SK-N-SH (cell line): ENCODE measurements at regions not wholly inside any gene's neighbourhood (a gene's known extent, or its start where the extent isn't known, plus 50 kb on each side); places are given as distances from the start of the nearest gene placed in this dataset.

Source experiments
- CTCF ChIA-PET: fragments of 300-600, 350-600 bp; formaldehyde crosslinking; extraction: SDS; loops from one replicate; lab custom pipeline; 2021; lab: Yijun Ruan, JAX
- POLR2A ChIA-PET: fragments of 350-600 bp; sonication (Branson Sonifier 250); formaldehyde crosslinking; extraction: SDS; loops from one replicate; lab custom pipeline; 2020; ENCODE audit warnings: antibody characterized with exemption, inconsistent platforms; lab: Yijun Ruan, JAX
- DNase-seq: peaks from one replicate; pipeline ENCODE4 v3.0.0; 2012
- H2AFZ ChIP-seq: fragments of 200-600 bp; sonication (generic); 2 replicates; pipeline ENCODE4 v1.8.1; 2016; ENCODE audit warnings: antibody characterized with exemption, mild to moderate bottlenecking, low read depth
- H3F3A ChIP-seq: fragments of 200-600 bp; sonication (generic); replicated peaks from 2 replicates; pipeline ENCODE3; 2016; ENCODE audit warnings: antibody characterized with exemption, mild to moderate bottlenecking; ENCODE audit not compliant: insufficient read depth
- H3K27ac ChIP-seq, 2 experiments: fragments of 200-500 bp in 1 of 2; fragments of 200-600 bp in 1 of 2; sonication (Bioruptor generic) in 1 of 2; sonication (generic), shearing (Covaris generic) in 1 of 2; 2 replicates each; pipeline versions ENCODE4 v1.5.1 to v1.6.1; 2014 to 2016; ENCODE audit warnings: low read depth in 2 of 2, inconsistent platforms in 1 of 2, low read length in 1 of 2, mild to moderate bottlenecking in 1 of 2, mixed read lengths in 1 of 2
- H3K27me3 ChIP-seq: fragments of 200-600 bp; sonication (generic), shearing (Covaris generic); 2 replicates; pipeline ENCODE4 v1.6.1; 2016; ENCODE audit warnings: mixed run types; ENCODE audit not compliant: insufficient read depth
- H3K36me3 ChIP-seq, 2 experiments: fragments of 200-500 bp in 1 of 2; fragments of 200-600 bp in 1 of 2; sonication (Bioruptor generic) in 1 of 2; sonication (generic) in 1 of 2; replicated peaks in 1 of 2; 2 replicates each; pipeline versions ENCODE3 to v1.5.1; 2014 to 2016; ENCODE audit warnings: low read length in 1 of 2, mild to moderate bottlenecking in 1 of 2; ENCODE audit not compliant: insufficient read depth in 2 of 2, control insufficient read depth in 1 of 2
- H3K4me1 ChIP-seq, 2 experiments: fragments of 200-500 bp in 1 of 2; fragments of 200-600 bp in 1 of 2; sonication (Bioruptor generic) in 1 of 2; sonication (generic), shearing (Covaris generic) in 1 of 2; 2 replicates each; pipeline versions ENCODE4 v1.5.1 to v1.6.1; 2014 to 2016; ENCODE audit warnings: low read depth in 1 of 2, low read length in 1 of 2, mixed run types in 1 of 2; ENCODE audit not compliant: insufficient read depth in 2 of 2, control insufficient read depth in 1 of 2
- H3K4me2 ChIP-seq: fragments of 200-600 bp; sonication (generic), shearing (Covaris generic); 2 replicates; pipeline ENCODE4 v1.6.1; 2017; ENCODE audit warnings: mixed run types
- H3K4me3 ChIP-seq, 2 experiments: fragments of 200-500 bp in 1 of 2; fragments of 200-600 bp in 1 of 2; sonication (Bioruptor generic) in 1 of 2; sonication (generic), shearing (Covaris generic) in 1 of 2; 2 replicates each; pipeline versions ENCODE4 v1.5.1 to v1.8.1; 2014 to 2016; ENCODE audit warnings: low read depth in 2 of 2, inconsistent platforms in 1 of 2, low read length in 1 of 2, mild to moderate bottlenecking in 1 of 2, mixed read lengths in 1 of 2, moderate library complexity in 1 of 2
- H3K79me2 ChIP-seq: fragments of 200-600 bp; sonication (generic); 2 replicates; pipeline ENCODE4 v1.8.1; 2017; ENCODE audit warnings: mild to moderate bottlenecking; ENCODE audit not compliant: insufficient read depth
- H3K9ac ChIP-seq: fragments of 200-600 bp; sonication (generic); 2 replicates; pipeline ENCODE4 v1.6.1; 2017; ENCODE audit warnings: mixed run types
- H3K9me2 ChIP-seq: fragments of 200-600 bp; sonication (generic); 2 replicates; pipeline ENCODE4 v1.6.1; 2017; ENCODE audit warnings: mixed run types
- H3K9me3 ChIP-seq: fragments of 200-600 bp; sonication (generic); 2 replicates; pipeline ENCODE4 v1.6.1; 2017; ENCODE audit warnings: mixed run types, mild to moderate bottlenecking, moderate library complexity
- H4K20me1 ChIP-seq: fragments of 200-600 bp; sonication (generic); 2 replicates; pipeline ENCODE4 v1.6.1; 2017; ENCODE audit warnings: mild to moderate bottlenecking, mixed run types; ENCODE audit not compliant: insufficient read depth
- CHD2 ChIP-seq: fragments of 150-350 bp; IDR thresholded peaks from 2 replicates; pipeline ENCODE4 v1.6.1; 2018; ENCODE audit warnings: low read length; ENCODE audit not compliant: partially characterized antibody
- EP300 ChIP-seq, 2 experiments: IDR thresholded peaks; 2 replicates each; pipeline versions ENCODE4 v1.4.0 to v1.6.1; 2012; ENCODE audit warnings: borderline replicate concordance in 1 of 2, low read depth in 1 of 2, low read length in 1 of 2
- FOXM1 ChIP-seq: IDR thresholded peaks from 2 replicates; pipeline ENCODE4 v1.4.0; 2012; ENCODE audit warnings: low read depth, mild to moderate bottlenecking
- MXI1 ChIP-seq: IDR thresholded peaks from 2 replicates; pipeline ENCODE4 v1.6.1; 2012; ENCODE audit warnings: mild to moderate bottlenecking, low read depth, low read length, improper control_type of control experiment
- NFIC ChIP-seq: IDR thresholded peaks from 2 replicates; pipeline ENCODE4 v1.4.0; 2012; ENCODE audit warnings: borderline replicate concordance
- WGBS: methylation state at CpG from one replicate; pipeline ENCODE4 v1.1.6; 2017; ENCODE audit warnings: low lambda C conversion rate; 5-methylcytosine and 5-hydroxymethylcytosine counted together
- TF ChIP-seq, protein P1 (sequence below): IDR thresholded peaks from 2 replicates; pipeline ENCODE4 v1.4.0; 2012; ENCODE audit warnings: low read depth, borderline replicate concordance
- TF ChIP-seq, protein P2 (sequence below): fragments of 200-600 bp; sonication (generic); IDR thresholded peaks from 2 replicates; pipeline ENCODE4 v1.6.1; 2017; ENCODE audit warnings: antibody characterized with exemption, mild to moderate bottlenecking, moderate library complexity
- TF ChIP-seq, protein P3 (sequence below): IDR thresholded peaks from 2 replicates; pipeline ENCODE4 v1.6.1; 2012; ENCODE audit warnings: mild to moderate bottlenecking, low read depth, low read length, moderate library complexity
- TF ChIP-seq, protein P4 (sequence below): IDR thresholded peaks from 2 replicates; pipeline ENCODE4 v1.4.0; 2012; ENCODE audit warnings: low read depth, borderline replicate concordance

DNA sequence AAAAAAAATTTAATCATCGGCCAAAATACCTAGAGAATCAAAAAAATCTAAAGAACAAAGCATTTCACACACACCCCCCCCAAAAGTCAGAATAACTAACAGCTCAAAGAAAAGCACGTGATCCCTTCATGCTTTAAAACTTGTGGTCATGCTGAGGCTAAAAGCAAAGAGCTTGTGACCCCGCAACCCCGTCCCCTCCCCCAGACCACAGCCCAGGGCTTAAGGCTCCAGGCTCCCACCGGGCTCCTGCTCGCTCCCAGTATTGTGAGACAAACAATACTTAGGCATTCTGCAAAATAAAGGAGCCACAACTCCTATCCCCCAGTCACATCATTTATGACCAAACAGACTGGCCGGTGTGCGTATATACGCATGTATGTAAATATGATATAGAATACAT lies 62.1 kb upstream of the CCDC160 start:
- ChIA-PET POLR2A (no interaction called here), CTCF (no interaction called here)
- Histone ChIP-seq H3K27me3 (peaks cover 34% of the 10 kb centered on the region; the same call in 1 of the 2 replicates), H3F3A (no peaks in the 10 kb centered on the region), H4K20me1 (no peaks in the 10 kb centered on the region), H3K36me3 (no peaks in the 10 kb centered on the region), H3K4me3 (no peak overlapping the region), H3K27ac (no peak overlapping the region), H3K9ac (no peak overlapping the region), H3K4me1 (no peaks in the 10 kb centered on the region; a peak in 1 of 4 replicates), H3K79me2 (no peaks in the 10 kb centered on the region), H2AFZ (no peak overlapping the region), H3K9me2 (no peaks in the 10 kb centered on the region), H3K9me3 (no peaks in the 10 kb centered on the region), H3K4me2 (no peak overlapping the region)
- 64% methylated on average over 9 of the region's 9 CpGs for WGBS
- TF ChIP-seq, protein P1, sequence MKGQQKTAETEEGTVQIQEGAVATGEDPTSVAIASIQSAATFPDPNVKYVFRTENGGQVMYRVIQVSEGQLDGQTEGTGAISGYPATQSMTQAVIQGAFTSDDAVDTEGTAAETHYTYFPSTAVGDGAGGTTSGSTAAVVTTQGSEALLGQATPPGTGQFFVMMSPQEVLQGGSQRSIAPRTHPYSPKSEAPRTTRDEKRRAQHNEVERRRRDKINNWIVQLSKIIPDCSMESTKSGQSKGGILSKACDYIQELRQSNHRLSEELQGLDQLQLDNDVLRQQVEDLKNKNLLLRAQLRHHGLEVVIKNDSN = no peak
- TF ChIP-seq, protein P2, sequence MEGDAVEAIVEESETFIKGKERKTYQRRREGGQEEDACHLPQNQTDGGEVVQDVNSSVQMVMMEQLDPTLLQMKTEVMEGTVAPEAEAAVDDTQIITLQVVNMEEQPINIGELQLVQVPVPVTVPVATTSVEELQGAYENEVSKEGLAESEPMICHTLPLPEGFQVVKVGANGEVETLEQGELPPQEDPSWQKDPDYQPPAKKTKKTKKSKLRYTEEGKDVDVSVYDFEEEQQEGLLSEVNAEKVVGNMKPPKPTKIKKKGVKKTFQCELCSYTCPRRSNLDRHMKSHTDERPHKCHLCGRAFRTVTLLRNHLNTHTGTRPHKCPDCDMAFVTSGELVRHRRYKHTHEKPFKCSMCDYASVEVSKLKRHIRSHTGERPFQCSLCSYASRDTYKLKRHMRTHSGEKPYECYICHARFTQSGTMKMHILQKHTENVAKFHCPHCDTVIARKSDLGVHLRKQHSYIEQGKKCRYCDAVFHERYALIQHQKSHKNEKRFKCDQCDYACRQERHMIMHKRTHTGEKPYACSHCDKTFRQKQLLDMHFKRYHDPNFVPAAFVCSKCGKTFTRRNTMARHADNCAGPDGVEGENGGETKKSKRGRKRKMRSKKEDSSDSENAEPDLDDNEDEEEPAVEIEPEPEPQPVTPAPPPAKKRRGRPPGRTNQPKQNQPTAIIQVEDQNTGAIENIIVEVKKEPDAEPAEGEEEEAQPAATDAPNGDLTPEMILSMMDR = no peak
- TF ChIP-seq MXI1 (no peak), FOXM1 (no peak), CHD2 (no peak), EP300 (IDR thresholded peaks at IDR 0.05; ENCODE audit: borderline replicate concordance in 1 of 2, low read depth in 1 of 2, low read length in 1 of 2) (no peak), NFIC (no peak)
- TF ChIP-seq, protein P3, sequence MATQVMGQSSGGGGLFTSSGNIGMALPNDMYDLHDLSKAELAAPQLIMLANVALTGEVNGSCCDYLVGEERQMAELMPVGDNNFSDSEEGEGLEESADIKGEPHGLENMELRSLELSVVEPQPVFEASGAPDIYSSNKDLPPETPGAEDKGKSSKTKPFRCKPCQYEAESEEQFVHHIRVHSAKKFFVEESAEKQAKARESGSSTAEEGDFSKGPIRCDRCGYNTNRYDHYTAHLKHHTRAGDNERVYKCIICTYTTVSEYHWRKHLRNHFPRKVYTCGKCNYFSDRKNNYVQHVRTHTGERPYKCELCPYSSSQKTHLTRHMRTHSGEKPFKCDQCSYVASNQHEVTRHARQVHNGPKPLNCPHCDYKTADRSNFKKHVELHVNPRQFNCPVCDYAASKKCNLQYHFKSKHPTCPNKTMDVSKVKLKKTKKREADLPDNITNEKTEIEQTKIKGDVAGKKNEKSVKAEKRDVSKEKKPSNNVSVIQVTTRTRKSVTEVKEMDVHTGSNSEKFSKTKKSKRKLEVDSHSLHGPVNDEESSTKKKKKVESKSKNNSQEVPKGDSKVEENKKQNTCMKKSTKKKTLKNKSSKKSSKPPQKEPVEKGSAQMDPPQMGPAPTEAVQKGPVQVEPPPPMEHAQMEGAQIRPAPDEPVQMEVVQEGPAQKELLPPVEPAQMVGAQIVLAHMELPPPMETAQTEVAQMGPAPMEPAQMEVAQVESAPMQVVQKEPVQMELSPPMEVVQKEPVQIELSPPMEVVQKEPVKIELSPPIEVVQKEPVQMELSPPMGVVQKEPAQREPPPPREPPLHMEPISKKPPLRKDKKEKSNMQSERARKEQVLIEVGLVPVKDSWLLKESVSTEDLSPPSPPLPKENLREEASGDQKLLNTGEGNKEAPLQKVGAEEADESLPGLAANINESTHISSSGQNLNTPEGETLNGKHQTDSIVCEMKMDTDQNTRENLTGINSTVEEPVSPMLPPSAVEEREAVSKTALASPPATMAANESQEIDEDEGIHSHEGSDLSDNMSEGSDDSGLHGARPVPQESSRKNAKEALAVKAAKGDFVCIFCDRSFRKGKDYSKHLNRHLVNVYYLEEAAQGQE = no peak
- TF ChIP-seq, protein P4, sequence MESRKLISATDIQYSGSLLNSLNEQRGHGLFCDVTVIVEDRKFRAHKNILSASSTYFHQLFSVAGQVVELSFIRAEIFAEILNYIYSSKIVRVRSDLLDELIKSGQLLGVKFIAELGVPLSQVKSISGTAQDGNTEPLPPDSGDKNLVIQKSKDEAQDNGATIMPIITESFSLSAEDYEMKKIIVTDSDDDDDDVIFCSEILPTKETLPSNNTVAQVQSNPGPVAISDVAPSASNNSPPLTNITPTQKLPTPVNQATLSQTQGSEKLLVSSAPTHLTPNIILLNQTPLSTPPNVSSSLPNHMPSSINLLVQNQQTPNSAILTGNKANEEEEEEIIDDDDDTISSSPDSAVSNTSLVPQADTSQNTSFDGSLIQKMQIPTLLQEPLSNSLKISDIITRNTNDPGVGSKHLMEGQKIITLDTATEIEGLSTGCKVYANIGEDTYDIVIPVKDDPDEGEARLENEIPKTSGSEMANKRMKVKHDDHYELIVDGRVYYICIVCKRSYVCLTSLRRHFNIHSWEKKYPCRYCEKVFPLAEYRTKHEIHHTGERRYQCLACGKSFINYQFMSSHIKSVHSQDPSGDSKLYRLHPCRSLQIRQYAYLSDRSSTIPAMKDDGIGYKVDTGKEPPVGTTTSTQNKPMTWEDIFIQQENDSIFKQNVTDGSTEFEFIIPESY = no peak
- no peak for DNase-seq
